Liver (tissue), 8 donors: ENCODE measurements at regions not wholly inside any gene's neighbourhood (a gene's known extent, or its start where the extent isn't known, plus 50 kb on each side); places are given as distances from the start of the nearest gene placed in this dataset.

Experiments used
- DNase-seq: peaks from one replicate; pipeline ENCODE4 v3.0.0-alpha.2; 2017; ENCODE audit warnings: low spot score
- H3K27ac ChIP-seq, 2 donors: one replicate each; pipeline ENCODE4 v1.7.0; 2013; ENCODE audit warnings: inconsistent platforms in 2 of 2, low read length in 2 of 2, control low read depth in 1 of 2, low read depth in 1 of 2, mild to moderate bottlenecking in 1 of 2
- H3K27me3 ChIP-seq, 4 donors: one replicate each; pipeline versions ENCODE4 v1.6.1 to v1.7.0; 2013; ENCODE audit warnings: low read length in 3 of 4, inconsistent platforms in 1 of 4, mild to moderate bottlenecking in 1 of 4, moderate library complexity in 1 of 4; ENCODE audit not compliant: control insufficient read depth in 4 of 4, insufficient read depth in 4 of 4
- H3K36me3 ChIP-seq, 4 donors: one replicate each; pipeline versions ENCODE4 v1.6.1 to v1.7.0; 2013; ENCODE audit warnings: low read length in 3 of 4, mild to moderate bottlenecking in 3 of 4, low read depth in 1 of 4, moderate library complexity in 1 of 4; ENCODE audit not compliant: control insufficient read depth in 4 of 4, insufficient read depth in 3 of 4
- H3K4me1 ChIP-seq, 4 donors: one replicate each; pipeline versions ENCODE4 v1.6.1 to v1.7.0; 2013; ENCODE audit warnings: low read length in 3 of 4, mild to moderate bottlenecking in 3 of 4, moderate library complexity in 1 of 4; ENCODE audit not compliant: control insufficient read depth in 4 of 4, insufficient read depth in 4 of 4
- H3K4me3 ChIP-seq, 3 donors: one replicate each; pipeline versions ENCODE4 v1.6.1 to v1.7.0; 2013; ENCODE audit warnings: low read length in 3 of 3, control low read depth in 1 of 3, low read depth in 1 of 3, mild to moderate bottlenecking in 1 of 3
- H3K9ac ChIP-seq, 2 donors: one replicate each; pipeline ENCODE4 v1.7.0; 2013; ENCODE audit warnings: low read length in 2 of 2, mild to moderate bottlenecking in 2 of 2, moderate library complexity in 2 of 2, control low read depth in 1 of 2, low read depth in 1 of 2
- H3K9me3 ChIP-seq, 4 donors: one replicate each; pipeline versions ENCODE4 v1.6.1 to v1.7.0; 2013; ENCODE audit warnings: low read length in 3 of 4; ENCODE audit not compliant: control insufficient read depth in 4 of 4
- ATF3 ChIP-seq: IDR thresholded peaks from 2 replicates; pipeline ENCODE4 v1.6.1; 2016; ENCODE audit warnings: antibody characterized with exemption
- CTCF ChIP-seq: fragments of 150-350 bp; IDR thresholded peaks from 2 replicates; pipeline ENCODE4 v1.5.1; 2017; ENCODE audit warnings: improper control_type of control experiment, low read depth, low read length; ENCODE audit not compliant: missing input control
- EGR1 ChIP-seq, 2 donors: IDR thresholded peaks; 2 replicates each; pipeline ENCODE4 v1.6.1; 2016 to 2018; ENCODE audit warnings: antibody characterized with exemption in 2 of 2, low read depth in 2 of 2
- FOXA2 ChIP-seq: IDR thresholded peaks from 2 replicates; pipeline ENCODE4 v1.6.1; 2016; ENCODE audit warnings: antibody characterized with exemption
- GABPA ChIP-seq, 2 donors: IDR thresholded peaks in 1 of 2; conservative IDR thresholded peaks in 1 of 2; 2 replicates each; pipeline ENCODE4 v1.6.1; 2016; ENCODE audit warnings: antibody characterized with exemption in 2 of 2, mild to moderate bottlenecking in 1 of 2, moderate library complexity in 1 of 2
- HNF4A ChIP-seq, 2 donors: conservative IDR thresholded peaks; 2 replicates each; pipeline ENCODE4 v1.6.1; 2016; ENCODE audit warnings: antibody characterized with exemption in 2 of 2, mild to moderate bottlenecking in 2 of 2
- HNF4G ChIP-seq: IDR thresholded peaks from 2 replicates; pipeline ENCODE4 v1.6.1; 2016; ENCODE audit warnings: antibody characterized with exemption
- MAX ChIP-seq: IDR thresholded peaks from 2 replicates; pipeline ENCODE4 v1.6.1; 2016; ENCODE audit warnings: antibody characterized with exemption
- NR2F2 ChIP-seq: IDR thresholded peaks from 2 replicates; pipeline ENCODE4 v1.6.1; 2016; ENCODE audit warnings: antibody characterized with exemption
- RAD21 ChIP-seq, 2 donors: IDR thresholded peaks; 2 replicates each; pipeline ENCODE4 v1.6.1; 2016; ENCODE audit warnings: antibody characterized with exemption in 2 of 2, mild to moderate bottlenecking in 2 of 2
- RXRA ChIP-seq, 2 donors: IDR thresholded peaks; 2 replicates each; pipeline ENCODE4 v1.6.1; 2017 to 2018; ENCODE audit warnings: antibody characterized with exemption in 2 of 2, mild to moderate bottlenecking in 1 of 2
- SP1 ChIP-seq: IDR thresholded peaks from 2 replicates; pipeline ENCODE4 v1.6.1; 2018; ENCODE audit warnings: antibody characterized with exemption, mild to moderate bottlenecking
- YY1 ChIP-seq: IDR thresholded peaks from 2 replicates; pipeline ENCODE4 v1.6.1; 2016; ENCODE audit warnings: antibody characterized with exemption, mild to moderate bottlenecking
- ZBTB33 ChIP-seq: IDR thresholded peaks from 2 replicates; pipeline ENCODE4 v1.6.1; 2016; ENCODE audit warnings: antibody characterized with exemption
- WGBS: extraction: QIAGEN DNeasy Blood & Tissue Kit; methylation state at CpG from one replicate; pipeline ENCODE4 v1.1.7; 2013; 5-methylcytosine and 5-hydroxymethylcytosine counted together
- TF ChIP-seq, protein P1 (sequence below): IDR thresholded peaks from 2 replicates; pipeline ENCODE4 v1.6.1; 2016; ENCODE audit warnings: antibody characterized with exemption, mild to moderate bottlenecking
- donor health status: healthy.
- donor health status: healthy.
- donor health status: healthy.
- donor health status: healthy.
- donor health status: healthy.

GRCh38 chr13:87166348-87166747 is 504.8 kb upstream of the SLITRK5 start:
- H3K9me3 ChIP-seq: no peaks in the 10 kb centered on the region
- H3K36me3 ChIP-seq: no peaks in the 10 kb centered on the region
- no peaks in the 10 kb centered on the region for H3K4me1 ChIP-seq
- no peak overlapping the region for H3K4me3 ChIP-seq
- H3K9ac ChIP-seq: no peak overlapping the region
- H3K27me3 ChIP-seq: no peaks in the 10 kb centered on the region
- H3K27ac ChIP-seq: no peak overlapping the region
- TF ChIP-seq GABPA (IDR thresholded peaks at IDR 0.05 in 1 of 2, conservative IDR thresholded peaks at IDR 0.05 in 1 of 2) (no peak), MAX (no peak), EGR1 (IDR thresholded peaks at IDR 0.05; ENCODE audit: low read depth in 2 of 2) (no peak), YY1 (no peak), HNF4A (conservative IDR thresholded peaks at IDR 0.05) (no peak), ZBTB33 (no peak), SP1 (no peak), RAD21 (IDR thresholded peaks at IDR 0.05) (no peak), HNF4G (no peak), RXRA (IDR thresholded peaks at IDR 0.05) (no peak), NR2F2 (no peak), FOXA2 (no peak), ATF3 (no peak), CTCF (no peak)
- TF ChIP-seq, protein P1, sequence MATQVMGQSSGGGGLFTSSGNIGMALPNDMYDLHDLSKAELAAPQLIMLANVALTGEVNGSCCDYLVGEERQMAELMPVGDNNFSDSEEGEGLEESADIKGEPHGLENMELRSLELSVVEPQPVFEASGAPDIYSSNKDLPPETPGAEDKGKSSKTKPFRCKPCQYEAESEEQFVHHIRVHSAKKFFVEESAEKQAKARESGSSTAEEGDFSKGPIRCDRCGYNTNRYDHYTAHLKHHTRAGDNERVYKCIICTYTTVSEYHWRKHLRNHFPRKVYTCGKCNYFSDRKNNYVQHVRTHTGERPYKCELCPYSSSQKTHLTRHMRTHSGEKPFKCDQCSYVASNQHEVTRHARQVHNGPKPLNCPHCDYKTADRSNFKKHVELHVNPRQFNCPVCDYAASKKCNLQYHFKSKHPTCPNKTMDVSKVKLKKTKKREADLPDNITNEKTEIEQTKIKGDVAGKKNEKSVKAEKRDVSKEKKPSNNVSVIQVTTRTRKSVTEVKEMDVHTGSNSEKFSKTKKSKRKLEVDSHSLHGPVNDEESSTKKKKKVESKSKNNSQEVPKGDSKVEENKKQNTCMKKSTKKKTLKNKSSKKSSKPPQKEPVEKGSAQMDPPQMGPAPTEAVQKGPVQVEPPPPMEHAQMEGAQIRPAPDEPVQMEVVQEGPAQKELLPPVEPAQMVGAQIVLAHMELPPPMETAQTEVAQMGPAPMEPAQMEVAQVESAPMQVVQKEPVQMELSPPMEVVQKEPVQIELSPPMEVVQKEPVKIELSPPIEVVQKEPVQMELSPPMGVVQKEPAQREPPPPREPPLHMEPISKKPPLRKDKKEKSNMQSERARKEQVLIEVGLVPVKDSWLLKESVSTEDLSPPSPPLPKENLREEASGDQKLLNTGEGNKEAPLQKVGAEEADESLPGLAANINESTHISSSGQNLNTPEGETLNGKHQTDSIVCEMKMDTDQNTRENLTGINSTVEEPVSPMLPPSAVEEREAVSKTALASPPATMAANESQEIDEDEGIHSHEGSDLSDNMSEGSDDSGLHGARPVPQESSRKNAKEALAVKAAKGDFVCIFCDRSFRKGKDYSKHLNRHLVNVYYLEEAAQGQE: no peak
- WGBS: 73% methylated on average over 3 of the region's 3 CpGs
- DNase-seq: no peak

DNA sequence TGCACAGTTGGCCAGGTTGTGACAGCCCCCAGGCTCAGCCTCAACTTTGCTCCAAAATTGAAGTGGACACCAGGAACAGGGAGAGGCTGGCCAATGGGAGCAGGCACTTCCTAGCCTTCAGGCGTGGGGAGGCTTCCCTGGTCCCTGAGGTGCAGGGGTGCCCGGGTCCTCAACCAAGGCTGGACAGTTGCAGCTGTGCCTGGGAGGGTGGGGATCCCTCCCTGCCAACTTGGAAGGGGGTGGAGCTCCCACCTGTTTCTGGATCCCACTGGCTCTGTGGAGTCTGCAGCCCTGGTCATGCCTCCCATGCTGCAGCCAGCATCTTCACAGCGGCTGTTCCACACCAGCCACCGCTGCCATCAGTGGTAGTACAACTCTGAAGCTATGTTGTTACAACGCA is 502.8 kb upstream of the SLITRK5 start:
- 89% methylated on average over 5 of the region's 5 CpGs for WGBS

More for the DNA sequence above, 502.8 kb upstream of the SLITRK5 start:
- no peak for DNase-seq
- Histone ChIP-seq H3K4me3 (no peak overlapping the region), H3K9me3 (no peaks in the 10 kb centered on the region), H3K36me3 (no peaks in the 10 kb centered on the region), H3K27ac (no peak overlapping the region), H3K4me1 (no peaks in the 10 kb centered on the region), H3K9ac (no peak overlapping the region), H3K27me3 (no peaks in the 10 kb centered on the region)
- TF ChIP-seq CTCF: no peak
- TF ChIP-seq NR2F2: no peak
- no peak for TF ChIP-seq SP1
- no peak for TF ChIP-seq HNF4G
